Mesenchymal stem cell (in vitro differentiated cells and primary cell): ENCODE measurements at regions not wholly inside any gene's neighbourhood (a gene's known extent, or its start where the extent isn't known, plus 50 kb on each side); places are given as distances from the start of the nearest gene placed in this dataset.

ENCODE experiments used
- DNase-seq: peaks from one replicate; pipeline ENCODE4 v3.0.0-alpha.2; 2013
- H2AFZ ChIP-seq: one replicate; pipeline ENCODE4 v1.6.1; 2013; ENCODE audit warnings: low read depth, mild to moderate bottlenecking, control low read depth, inconsistent platforms, low read length, moderate library complexity
- H2AK5ac ChIP-seq: 2 replicates; pipeline ENCODE4 v1.6.1; 2013; ENCODE audit warnings: low read length, moderate library complexity, mild to moderate bottlenecking, inconsistent platforms; ENCODE audit not compliant: severe bottlenecking
- H2BK120ac ChIP-seq: one replicate; pipeline ENCODE4 v1.6.1; 2013; ENCODE audit warnings: low read depth, mild to moderate bottlenecking, inconsistent platforms, low read length, moderate library complexity
- H2BK12ac ChIP-seq, 2 experiments: one replicate each; pipeline ENCODE4 v1.6.1; 2013; ENCODE audit warnings: inconsistent platforms in 2 of 2, low read length in 2 of 2, mild to moderate bottlenecking in 2 of 2, moderate library complexity in 2 of 2, control low read depth in 1 of 2
- H2BK15ac ChIP-seq: one replicate; pipeline ENCODE4 v1.6.1; 2013; ENCODE audit warnings: mild to moderate bottlenecking, low read depth, inconsistent platforms; ENCODE audit not compliant: poor library complexity, severe bottlenecking
- H2BK5ac ChIP-seq: 2 replicates; pipeline ENCODE4 v1.6.1; 2013; ENCODE audit warnings: low read depth, mild to moderate bottlenecking, low read length, control low read depth, inconsistent platforms; ENCODE audit not compliant: poor library complexity, severe bottlenecking
- H3K14ac ChIP-seq, 2 experiments: one replicate each; pipeline ENCODE4 v1.6.1; 2013; ENCODE audit warnings: inconsistent platforms in 2 of 2, low read length in 2 of 2, control low read depth in 1 of 2, mild to moderate bottlenecking in 1 of 2, moderate library complexity in 1 of 2
- H3K18ac ChIP-seq, 2 experiments: one replicate each; pipeline ENCODE4 v1.6.1; 2013; ENCODE audit warnings: inconsistent platforms in 2 of 2, low read length in 2 of 2, control low read depth in 1 of 2, low read depth in 1 of 2, mild to moderate bottlenecking in 1 of 2
- H3K23ac ChIP-seq, 2 experiments: one replicate each; pipeline ENCODE4 v1.6.1; 2013; ENCODE audit warnings: inconsistent platforms in 2 of 2, low read length in 2 of 2, mild to moderate bottlenecking in 2 of 2, moderate library complexity in 2 of 2, control low read depth in 1 of 2
- H3K27ac ChIP-seq: 2 replicates; pipeline ENCODE4 v1.5.1; 2013; ENCODE audit warnings: mild to moderate bottlenecking, moderate library complexity, low read length, control low read depth, inconsistent platforms; ENCODE audit not compliant: poor library complexity, severe bottlenecking
- H3K27me3 ChIP-seq, 2 experiments: 2 replicates each; pipeline versions ENCODE4 v1.6.1 to v1.7.0; 2013; ENCODE audit warnings: low read length in 2 of 2, mild to moderate bottlenecking in 2 of 2, moderate library complexity in 2 of 2, control low read depth in 1 of 2, inconsistent platforms in 1 of 2; ENCODE audit not compliant: control insufficient read depth in 1 of 2, insufficient read depth in 1 of 2
- H3K36me3 ChIP-seq, 2 experiments: 2 replicates each; pipeline versions ENCODE4 v1.6.1 to v1.7.0; 2013; ENCODE audit warnings: low read length in 2 of 2, control low read depth in 1 of 2, inconsistent platforms in 1 of 2, low read depth in 1 of 2, mild to moderate bottlenecking in 1 of 2; ENCODE audit not compliant: insufficient read depth in 2 of 2, control insufficient read depth in 1 of 2
- H3K4ac ChIP-seq, 2 experiments: one replicate each; pipeline ENCODE4 v1.6.1; 2013; ENCODE audit warnings: inconsistent platforms in 2 of 2, low read length in 2 of 2, mild to moderate bottlenecking in 2 of 2, moderate library complexity in 2 of 2, control low read depth in 1 of 2, low read depth in 1 of 2
- H3K4me1 ChIP-seq: 2 replicates; pipeline ENCODE4 v1.6.1; 2013; ENCODE audit warnings: low read depth, low read length, control low read depth; ENCODE audit not compliant: control insufficient read depth, insufficient read depth
- H3K4me2 ChIP-seq: 2 replicates; pipeline ENCODE4 v1.6.1; 2013; ENCODE audit warnings: low read length, mild to moderate bottlenecking, inconsistent platforms; ENCODE audit not compliant: poor library complexity, severe bottlenecking
- H3K4me3 ChIP-seq, 2 experiments: 2 replicates each; pipeline versions ENCODE4 v1.5.1 to v1.7.0; 2013; ENCODE audit warnings: low read length in 2 of 2, mild to moderate bottlenecking in 2 of 2, control low read depth in 1 of 2, low read depth in 1 of 2; ENCODE audit not compliant: insufficient read depth in 1 of 2
- H3K79me1 ChIP-seq: replicated peaks from 2 replicates; pipeline ENCODE4 v1.6.1; 2013; ENCODE audit warnings: mild to moderate bottlenecking, control low read depth, low read length, inconsistent platforms; ENCODE audit not compliant: poor library complexity, severe bottlenecking
- H3K9ac ChIP-seq: 2 replicates; pipeline ENCODE4 v1.7.0; 2013; ENCODE audit warnings: mild to moderate bottlenecking, low read length, moderate library complexity
- H3K9me3 ChIP-seq: 2 replicates; pipeline ENCODE4 v1.7.0; 2013; ENCODE audit warnings: mild to moderate bottlenecking, low read length; ENCODE audit not compliant: control insufficient read depth
- H4K8ac ChIP-seq: one replicate; pipeline ENCODE4 v1.6.1; 2013; ENCODE audit warnings: inconsistent platforms, mild to moderate bottlenecking, low read length, moderate library complexity
- H4K91ac ChIP-seq: one replicate; pipeline ENCODE4 v1.6.1; 2013; ENCODE audit warnings: mild to moderate bottlenecking, low read length, inconsistent platforms
- WGBS: methylation state at CpG from one replicate; pipeline ENCODE4 v1.1.7; 2013; ENCODE audit warnings: mixed read lengths; 5-methylcytosine and 5-hydroxymethylcytosine counted together

DNA sequence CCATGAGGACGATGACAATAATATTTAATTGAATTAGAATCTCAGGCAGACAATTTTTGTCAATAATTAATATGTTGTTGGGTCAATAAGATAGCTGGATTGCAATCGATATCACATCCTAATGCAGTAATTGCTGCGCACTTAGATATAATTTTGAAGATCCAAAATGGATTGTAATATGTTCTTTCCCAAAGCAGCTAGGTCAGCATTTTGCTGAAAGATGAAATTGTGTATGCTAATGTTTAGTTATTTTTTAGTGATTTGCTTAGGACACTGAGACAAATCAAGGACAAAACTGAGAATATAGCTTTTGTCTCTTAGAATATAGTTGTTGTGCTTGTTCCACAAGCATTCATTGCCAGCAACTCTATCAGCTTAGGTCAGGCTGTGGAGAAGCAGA, 389.9 kb downstream of the MTRR start:
- H3K27ac ChIP-seq, result no peak overlapping the region
- WGBS, result no CpG with 5 or more reads among the region's 3 CpGs
- H3K27me3 ChIP-seq, result no peaks in the 10 kb centered on the region

DNA sequence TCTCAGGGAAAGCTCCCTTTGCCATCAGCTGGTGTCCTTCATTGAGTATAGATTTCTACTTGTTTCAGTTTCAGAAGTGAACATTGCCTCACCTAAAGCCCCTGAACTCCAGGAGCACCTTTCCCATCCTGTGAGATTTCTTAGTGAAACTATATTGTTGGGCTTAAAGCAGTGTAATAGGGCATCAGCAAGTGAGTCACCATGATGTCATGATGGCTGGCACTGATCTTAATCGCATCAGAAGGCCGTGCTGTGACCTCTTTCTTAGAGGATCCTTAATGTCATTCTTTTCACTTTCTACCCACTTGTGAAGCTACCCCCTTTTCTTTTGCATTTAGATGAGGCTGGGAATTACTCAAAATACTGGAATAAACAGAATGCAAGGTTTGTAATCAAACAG, 401.3 kb downstream of the MTRR start:
- Histone ChIP-seq H3K27me3 (no peaks in the 10 kb centered on the region), H3K27ac (no peak overlapping the region), H3K79me1 (no peaks in the 10 kb centered on the region), H4K8ac (no peak overlapping the region), H2AK5ac (no peak overlapping the region), H3K4me3 (no peak overlapping the region), H2BK5ac (no peak overlapping the region), H3K14ac (no peak overlapping the region), H2AFZ (no peak overlapping the region), H3K9me3 (no peaks in the 10 kb centered on the region), H3K4ac (no peak overlapping the region), H3K18ac (no peak overlapping the region), H2BK120ac (no peak overlapping the region), H3K9ac (no peak overlapping the region), H3K4me1 (no peaks in the 10 kb centered on the region), H3K23ac (no peak overlapping the region), H3K36me3 (no peaks in the 10 kb centered on the region), H2BK15ac (no peak overlapping the region), H4K91ac (no peak overlapping the region), H3K4me2 (no peak overlapping the region), H2BK12ac (no peak overlapping the region)
- WGBS, result 57% methylated on average over 2 of the region's 2 CpGs
- DNase-seq, result no peak

More for the DNA sequence above, 389.9 kb downstream of the MTRR start:
- Histone ChIP-seq H3K4ac (no peak overlapping the region), H2AK5ac (no peak overlapping the region), H3K4me2 (no peak overlapping the region), H2BK120ac (no peak overlapping the region), H3K14ac (no peak overlapping the region), H4K8ac (no peak overlapping the region), H3K9ac (no peak overlapping the region), H3K23ac (no peak overlapping the region), H3K18ac (no peak overlapping the region), H3K4me1 (no peaks in the 10 kb centered on the region), H3K4me3 (no peak overlapping the region), H3K36me3 (no peaks in the 10 kb centered on the region), H2BK12ac (no peak overlapping the region), H2AFZ (no peak overlapping the region), H2BK15ac (no peak overlapping the region), H4K91ac (no peak overlapping the region), H3K9me3 (no peaks in the 10 kb centered on the region), H3K79me1 (no peaks in the 10 kb centered on the region), H2BK5ac (no peak overlapping the region)
- DNase-seq, result no peak

DNA sequence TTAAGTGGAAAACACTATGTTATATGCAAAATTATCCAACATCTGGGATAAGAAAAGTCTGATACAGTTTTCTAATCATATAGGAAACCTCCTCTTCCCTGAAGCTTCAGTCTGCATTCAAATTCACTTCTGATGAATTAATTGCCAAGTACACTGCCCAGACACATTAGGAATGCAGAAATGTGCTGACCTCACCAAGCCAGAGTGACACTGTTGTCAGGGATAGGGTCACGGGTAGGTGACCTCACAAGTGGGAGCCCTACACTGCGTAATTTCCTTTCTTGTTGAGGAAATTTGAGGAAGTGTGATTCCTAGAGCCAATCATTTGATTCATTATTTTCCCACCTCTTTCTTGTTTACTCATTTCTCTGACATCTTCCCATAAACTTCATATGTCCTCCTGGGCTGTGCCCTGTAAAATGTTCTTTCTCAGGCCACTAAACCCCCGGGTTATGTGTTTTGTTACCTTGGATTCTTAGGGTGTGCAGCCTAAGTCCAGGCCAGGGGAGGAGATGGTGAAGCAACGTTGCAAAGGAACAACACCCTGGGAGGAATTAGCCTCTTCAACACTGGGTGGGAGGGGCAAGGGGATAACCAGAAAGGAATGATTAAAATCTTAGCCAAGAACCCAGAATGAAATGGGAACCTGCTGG, 411.9 kb downstream of the MTRR start:
- Histone ChIP-seq H3K4me1 (no peaks in the 10 kb centered on the region), H4K8ac (no peak overlapping the region), H3K27me3 (no peaks in the 10 kb centered on the region), H3K27ac (no peak overlapping the region), H3K18ac (no peak overlapping the region), H3K9me3 (no peaks in the 10 kb centered on the region), H2BK120ac (no peak overlapping the region), H3K4me3 (no peak overlapping the region), H3K79me1 (no peaks in the 10 kb centered on the region), H2BK5ac (no peak overlapping the region), H3K9ac (no peak overlapping the region), H3K14ac (no peak overlapping the region), H2BK15ac (no peak overlapping the region), H3K4me2 (no peak overlapping the region), H2BK12ac (no peak overlapping the region), H3K23ac (no peak overlapping the region), H2AK5ac (no peak overlapping the region), H3K36me3 (no peaks in the 10 kb centered on the region), H2AFZ (no peak overlapping the region), H3K4ac (no peak overlapping the region), H4K91ac (no peak overlapping the region)
- no peak for DNase-seq
- WGBS, result 62% methylated on average over 3 of the region's 4 CpGs

GRCh38 chr5:8288334-8288733, 419.4 kb downstream of the MTRR start:
- Histone ChIP-seq H2AFZ (no peak overlapping the region), H3K9me3 (no peaks in the 10 kb centered on the region), H2BK15ac (no peak overlapping the region), H3K36me3 (no peaks in the 10 kb centered on the region), H2BK12ac (no peak overlapping the region), H3K23ac (no peak overlapping the region), H4K8ac (no peak overlapping the region), H3K18ac (no peak overlapping the region), H3K27me3 (no peaks in the 10 kb centered on the region), H3K14ac (no peak overlapping the region), H3K4ac (no peak overlapping the region), H3K27ac (no peak overlapping the region), H3K4me1 (no peaks in the 10 kb centered on the region), H4K91ac (no peak overlapping the region), H3K4me2 (no peak overlapping the region), H2BK5ac (no peak overlapping the region), H3K9ac (no peak overlapping the region), H2AK5ac (no peak overlapping the region), H3K79me1 (no peaks in the 10 kb centered on the region), H2BK120ac (no peak overlapping the region), H3K4me3 (no peak overlapping the region)
- DNase-seq, result no peak
